ENCODE measurements at regions not wholly inside any gene's neighbourhood (a gene's known extent, or its start where the extent isn't known, plus 50 kb on each side); places are given as distances from the start of the nearest gene placed in this dataset.

- H3K27ac ChIP-seq, result no peak overlapping the region
- H3K4me1 ChIP-seq, result no peaks in the 10 kb centered on the region
- H3K36me3 ChIP-seq, result no peaks in the 10 kb centered on the region
- no peak for DNase-seq
- TF ChIP-seq EP300 (IDR thresholded peaks at IDR 0.05; ENCODE audit: low read depth), result no peak
- TF ChIP-seq POLR2A (IDR thresholded peaks at IDR 0.05), result no peak
- TF ChIP-seq, protein P1, sequence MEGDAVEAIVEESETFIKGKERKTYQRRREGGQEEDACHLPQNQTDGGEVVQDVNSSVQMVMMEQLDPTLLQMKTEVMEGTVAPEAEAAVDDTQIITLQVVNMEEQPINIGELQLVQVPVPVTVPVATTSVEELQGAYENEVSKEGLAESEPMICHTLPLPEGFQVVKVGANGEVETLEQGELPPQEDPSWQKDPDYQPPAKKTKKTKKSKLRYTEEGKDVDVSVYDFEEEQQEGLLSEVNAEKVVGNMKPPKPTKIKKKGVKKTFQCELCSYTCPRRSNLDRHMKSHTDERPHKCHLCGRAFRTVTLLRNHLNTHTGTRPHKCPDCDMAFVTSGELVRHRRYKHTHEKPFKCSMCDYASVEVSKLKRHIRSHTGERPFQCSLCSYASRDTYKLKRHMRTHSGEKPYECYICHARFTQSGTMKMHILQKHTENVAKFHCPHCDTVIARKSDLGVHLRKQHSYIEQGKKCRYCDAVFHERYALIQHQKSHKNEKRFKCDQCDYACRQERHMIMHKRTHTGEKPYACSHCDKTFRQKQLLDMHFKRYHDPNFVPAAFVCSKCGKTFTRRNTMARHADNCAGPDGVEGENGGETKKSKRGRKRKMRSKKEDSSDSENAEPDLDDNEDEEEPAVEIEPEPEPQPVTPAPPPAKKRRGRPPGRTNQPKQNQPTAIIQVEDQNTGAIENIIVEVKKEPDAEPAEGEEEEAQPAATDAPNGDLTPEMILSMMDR (IDR thresholded peaks at IDR 0.05), result no peak
- no peak for TF ChIP-seq POLR2AphosphoS5 (IDR thresholded peaks at IDR 0.05)
- H3K4me3 ChIP-seq, result no peak overlapping the region
- intact Hi-C loops (cut with DNase I; ENCODE audit: low total_unique reads) (no loop called here), in situ Hi-C loops (cut with MboI; ENCODE audit: low pct_ligation_motif_present in 1 of 4, low pct_unique_long_range_greater_than_20kb in 1 of 4, low sequenced_read_pairs in 3 of 4) (no loop called here)
- WGBS, 2 donors (ENCODE audit: low coverage in 1 of 2), result 53 to 86% methylated on average over 1 of the region's 1 CpG
- H3K9me3 ChIP-seq, result no peaks in the 10 kb centered on the region
- no peaks in the 10 kb centered on the region for H3K27me3 ChIP-seq
Measured at GRCh38 chr5:60403343-60404006, 296.5 kb downstream of the DEPDC1B start.

GRCh38 chr5:60402161-60402785 lies 297.7 kb downstream of the DEPDC1B start:
- no peaks in the 10 kb centered on the region for H3K27me3 ChIP-seq
- no peak overlapping the region for H3K27ac ChIP-seq
- 67 to 84% methylated on average over 1 to 8 of the region's 8 CpGs for WGBS, 2 donors (ENCODE audit: low coverage in 1 of 2)
- intact Hi-C loops (cut with DNase I; ENCODE audit: low total_unique reads), result no loop called here
- no peaks in the 10 kb centered on the region for H3K9me3 ChIP-seq
- in situ Hi-C loops (cut with MboI; ENCODE audit: low pct_ligation_motif_present in 1 of 4, low pct_unique_long_range_greater_than_20kb in 1 of 4, low sequenced_read_pairs in 3 of 4), result no loop called here
- H3K36me3 ChIP-seq, result no peaks in the 10 kb centered on the region
- no peak overlapping the region for H3K4me3 ChIP-seq
- TF ChIP-seq EP300 (IDR thresholded peaks at IDR 0.05; ENCODE audit: low read depth), result no peak
- TF ChIP-seq, protein P1 (IDR thresholded peaks at IDR 0.05), result no peak
- no peak for TF ChIP-seq POLR2A (IDR thresholded peaks at IDR 0.05)
- no peak for TF ChIP-seq POLR2AphosphoS5 (IDR thresholded peaks at IDR 0.05)
- no peak for DNase-seq
- H3K4me1 ChIP-seq, result no peaks in the 10 kb centered on the region

- intact Hi-C loops (cut with DNase I; ENCODE audit: low total_unique reads) (no loop called here), in situ Hi-C loops (cut with MboI; ENCODE audit: low pct_ligation_motif_present in 1 of 4, low pct_unique_long_range_greater_than_20kb in 1 of 4, low sequenced_read_pairs in 3 of 4) (no loop called here)
- WGBS, 2 donors (ENCODE audit: low coverage in 1 of 2), result 79 to 92% methylated on average over 6 to 7 of the region's 7 CpGs
- TF ChIP-seq, protein P1 (IDR thresholded peaks at IDR 0.05), result no peak
- TF ChIP-seq POLR2A (IDR thresholded peaks at IDR 0.05), result no peak
- no peak for TF ChIP-seq EP300 (IDR thresholded peaks at IDR 0.05; ENCODE audit: low read depth)
- TF ChIP-seq POLR2AphosphoS5 (IDR thresholded peaks at IDR 0.05), result no peak
- no peak for DNase-seq
- Histone ChIP-seq H3K27ac (no peak overlapping the region), H3K36me3 (no peaks in the 10 kb centered on the region), H3K9me3 (no peaks in the 10 kb centered on the region), H3K4me1 (no peaks in the 10 kb centered on the region), H3K27me3 (no peaks in the 10 kb centered on the region), H3K4me3 (no peak overlapping the region)
Measured at GRCh38 chr5:60401526-60401925, 298.4 kb downstream of the DEPDC1B start.

GRCh38 chr5:60399507-60399906 lies 300.5 kb downstream of the DEPDC1B start:
- 91% methylated on average over 4 of the region's 4 CpGs; no CpG with 5 or more reads in 1 of the 2 donors for WGBS, 2 donors (ENCODE audit: low coverage in 1 of 2)
- Histone ChIP-seq H3K36me3 (no peaks in the 10 kb centered on the region), H3K4me3 (no peak overlapping the region), H3K27ac (no peak overlapping the region), H3K27me3 (no peaks in the 10 kb centered on the region), H3K9me3 (no peaks in the 10 kb centered on the region), H3K4me1 (no peaks in the 10 kb centered on the region)
- in situ Hi-C loops (cut with MboI; ENCODE audit: low pct_ligation_motif_present in 1 of 4, low pct_unique_long_range_greater_than_20kb in 1 of 4, low sequenced_read_pairs in 3 of 4), result loop anchor here in 1 of 4 donors (25.0 kb wide), 1 partner anchor 587 kb away; no protein-coding TSS in a partner anchor
- intact Hi-C loops (cut with DNase I; ENCODE audit: low total_unique reads), result no loop called here
- TF ChIP-seq POLR2AphosphoS5 (IDR thresholded peaks at IDR 0.05) (no peak), POLR2A (IDR thresholded peaks at IDR 0.05) (no peak), EP300 (IDR thresholded peaks at IDR 0.05; ENCODE audit: low read depth) (no peak)
- TF ChIP-seq, protein P1 (IDR thresholded peaks at IDR 0.05), result no peak
- DNase-seq, result no peak

All from transverse colon (tissue), 4 donors.